ENCODE measurements at regions not wholly inside any gene's neighbourhood (a gene's known extent, or its start where the extent isn't known, plus 50 kb on each side); places are given as distances from the start of the nearest gene placed in this dataset.

GRCh38 chr7:23980081-23980480, 270.1 kb downstream of the STK31 start:
- TF ChIP-seq CTCF (IDR thresholded peaks at IDR 0.05): no peak
- TF ChIP-seq POLR2A (IDR thresholded peaks at IDR 0.05): no peak

GRCh38 chr7:23981314-23981713, 271.3 kb downstream of the STK31 start:
- no peaks in the 10 kb centered on the region for H3K36me3 ChIP-seq
- H3K4me3 ChIP-seq (replicated peaks in 1 of 3): no peak overlapping the region
- no peaks in the 10 kb centered on the region for H3K4me1 ChIP-seq
- no peak overlapping the region for H3K27ac ChIP-seq
- no peak for TF ChIP-seq POLR2A (IDR thresholded peaks at IDR 0.05)
- no peak for TF ChIP-seq CTCF (IDR thresholded peaks at IDR 0.05)
- no peak for DNase-seq
- WGBS, 2 donors: 48% methylated on average over 1 of the region's 1 CpG
- no peaks in the 10 kb centered on the region for H3K9me3 ChIP-seq
- intact Hi-C loops (cut with DNase I): no loop called here
- H3K27me3 ChIP-seq: no peaks in the 10 kb centered on the region

More at GRCh38 chr7:23980081-23980480, 270.1 kb downstream of the STK31 start:
- H3K36me3 ChIP-seq: no peaks in the 10 kb centered on the region
- H3K27me3 ChIP-seq: no peaks in the 10 kb centered on the region
- intact Hi-C loops (cut with DNase I): no loop called here
- H3K27ac ChIP-seq: no peak overlapping the region
- H3K4me1 ChIP-seq: no peaks in the 10 kb centered on the region
- no peak overlapping the region for H3K4me3 ChIP-seq (replicated peaks in 1 of 3)
- no peak for DNase-seq
- no peaks in the 10 kb centered on the region for H3K9me3 ChIP-seq

GRCh38 chr7:23981758-23982157, 271.7 kb downstream of the STK31 start:
- no peaks in the 10 kb centered on the region for H3K4me1 ChIP-seq
- H3K27me3 ChIP-seq: no peaks in the 10 kb centered on the region
- no peaks in the 10 kb centered on the region for H3K9me3 ChIP-seq
- no peak overlapping the region for H3K27ac ChIP-seq
- 78 to 84% methylated on average over 3 of the region's 3 CpGs for WGBS, 2 donors
- no peak overlapping the region for H3K4me3 ChIP-seq (replicated peaks in 1 of 3)
- intact Hi-C loops (cut with DNase I): no loop called here
- H3K36me3 ChIP-seq: no peaks in the 10 kb centered on the region
- no peak for DNase-seq
- TF ChIP-seq POLR2A (IDR thresholded peaks at IDR 0.05) (no peak), CTCF (IDR thresholded peaks at IDR 0.05) (no peak)

GRCh38 chr7:24005517-24005916, 278.5 kb upstream of the NPY start:
- DNase-seq: no peak
- Histone ChIP-seq H3K27me3 (no peaks in the 10 kb centered on the region), H3K27ac (no peak overlapping the region), H3K36me3 (no peaks in the 10 kb centered on the region), H3K4me1 (no peaks in the 10 kb centered on the region), H3K4me3 (replicated peaks in 1 of 3) (no peak overlapping the region), H3K9me3 (no peaks in the 10 kb centered on the region)
- 79 to 80% methylated on average over 1 of the region's 1 CpG for WGBS, 2 donors
- intact Hi-C loops (cut with DNase I): no loop called here
- no peak for TF ChIP-seq POLR2A (IDR thresholded peaks at IDR 0.05)
- no peak for TF ChIP-seq CTCF (IDR thresholded peaks at IDR 0.05)

- intact Hi-C loops (cut with DNase I): no loop called here
- Histone ChIP-seq H3K36me3 (no peaks in the 10 kb centered on the region), H3K9me3 (no peaks in the 10 kb centered on the region), H3K4me3 (replicated peaks in 1 of 3) (no peak overlapping the region), H3K4me1 (no peaks in the 10 kb centered on the region), H3K27ac (no peak overlapping the region), H3K27me3 (no peaks in the 10 kb centered on the region)
- DNase-seq: no peak
- WGBS, 2 donors: 30 to 36% methylated on average over 1 of the region's 1 CpG
- TF ChIP-seq POLR2A (IDR thresholded peaks at IDR 0.05) (no peak), CTCF (IDR thresholded peaks at IDR 0.05) (no peak)
These were observed 273.5 kb upstream of the NPY start for GRCh38 chr7:24010495-24010894.
